HCT116 (cell line): ENCODE measurements at regions not wholly inside any gene's neighbourhood (a gene's known extent, or its start where the extent isn't known, plus 50 kb on each side); places are given as distances from the start of the nearest gene placed in this dataset.

Experiments
- EZH2 ChIP-seq: fragments of 200-600 bp; sonication (generic); IDR thresholded peaks from 2 replicates; pipeline ENCODE4 v1.6.1; 2017; ENCODE audit warnings: antibody characterized with exemption, mixed run types
- YY1 ChIP-seq: IDR thresholded peaks from 2 replicates; pipeline ENCODE4 v1.6.1; 2011; ENCODE audit warnings: low read length, low read depth, moderate library complexity, mild to moderate bottlenecking; ENCODE audit not compliant: insufficient replicate concordance; ENCODE audit errors: extremely low read depth
- ZNF274 ChIP-seq: fragments of 200-500 bp; sonication (Bioruptor generic); IDR thresholded peaks from 2 replicates; pipeline ENCODE4 v1.6.1; 2014; ENCODE audit warnings: mild to moderate bottlenecking, low read depth, low read length, inconsistent platforms

- TF ChIP-seq YY1 (no peak), ZNF274 (no peak), EZH2 (no peak)
Measured at GRCh38 chr11:90512846-90513245, 290.0 kb upstream of the CHORDC1 start.
